Osteoblast (primary cell): ENCODE measurements at regions not wholly inside any gene's neighbourhood (a gene's known extent, or its start where the extent isn't known, plus 50 kb on each side); places are given as distances from the start of the nearest gene placed in this dataset.

Experiments
- DNase-seq: peaks from one replicate; pipeline ENCODE4 v3.0.0; 2011; ENCODE audit warnings: low spot score, mixed read lengths; ENCODE audit not compliant: insufficient read length; ENCODE audit errors: missing footprints
- H2AFZ ChIP-seq: 2 replicates; pipeline ENCODE4 v1.6.0; 2011; ENCODE audit warnings: mild to moderate bottlenecking, low read length
- H3K27ac ChIP-seq: 2 replicates; pipeline ENCODE4 v1.5.1; 2011; ENCODE audit warnings: mild to moderate bottlenecking, low read depth, low read length, moderate library complexity
- H3K27me3 ChIP-seq: 2 replicates; pipeline ENCODE4 v1.6.0; 2012; ENCODE audit warnings: mild to moderate bottlenecking, control low read depth, inconsistent platforms, low read length, moderate library complexity; ENCODE audit not compliant: insufficient read depth
- H3K36me3 ChIP-seq: 2 replicates; pipeline ENCODE4 v1.5.1; 2011; ENCODE audit warnings: mild to moderate bottlenecking, low read length, control low read depth, moderate library complexity; ENCODE audit not compliant: insufficient read depth
- H3K4me1 ChIP-seq: 2 replicates; pipeline ENCODE4 v1.5.1; 2011; ENCODE audit warnings: mild to moderate bottlenecking, low read length, control low read depth, moderate library complexity; ENCODE audit not compliant: insufficient read depth
- H3K4me2 ChIP-seq: 2 replicates; pipeline ENCODE4 v1.6.0; 2011; ENCODE audit warnings: mild to moderate bottlenecking, low read length; ENCODE audit not compliant: insufficient read depth
- H3K4me3 ChIP-seq: fragments of 200-600 bp; sonication (generic); 3 replicates; pipeline ENCODE4 v1.5.1; 2012; ENCODE audit warnings: mild to moderate bottlenecking, low read length, inconsistent platforms; ENCODE audit not compliant: insufficient read depth
- H3K79me2 ChIP-seq: 2 replicates; pipeline ENCODE4 v1.6.0; 2012; ENCODE audit warnings: mild to moderate bottlenecking, low read length, control low read depth, inconsistent platforms; ENCODE audit not compliant: insufficient read depth
- H3K9me3 ChIP-seq: 2 replicates; pipeline ENCODE4 v1.5.1; 2011; ENCODE audit warnings: low read depth, low read length, control low read depth
- H4K20me1 ChIP-seq: 2 replicates; pipeline ENCODE4 v1.6.0; 2012; ENCODE audit warnings: mild to moderate bottlenecking, low read length, control low read depth; ENCODE audit not compliant: insufficient read depth
- TF ChIP-seq, protein P1 (sequence below): IDR thresholded peaks from 2 replicates; pipeline ENCODE4 v1.5.1; 2011; ENCODE audit warnings: mild to moderate bottlenecking, low read depth, low read length, moderate library complexity; ENCODE audit errors: extremely low read depth

DNA sequence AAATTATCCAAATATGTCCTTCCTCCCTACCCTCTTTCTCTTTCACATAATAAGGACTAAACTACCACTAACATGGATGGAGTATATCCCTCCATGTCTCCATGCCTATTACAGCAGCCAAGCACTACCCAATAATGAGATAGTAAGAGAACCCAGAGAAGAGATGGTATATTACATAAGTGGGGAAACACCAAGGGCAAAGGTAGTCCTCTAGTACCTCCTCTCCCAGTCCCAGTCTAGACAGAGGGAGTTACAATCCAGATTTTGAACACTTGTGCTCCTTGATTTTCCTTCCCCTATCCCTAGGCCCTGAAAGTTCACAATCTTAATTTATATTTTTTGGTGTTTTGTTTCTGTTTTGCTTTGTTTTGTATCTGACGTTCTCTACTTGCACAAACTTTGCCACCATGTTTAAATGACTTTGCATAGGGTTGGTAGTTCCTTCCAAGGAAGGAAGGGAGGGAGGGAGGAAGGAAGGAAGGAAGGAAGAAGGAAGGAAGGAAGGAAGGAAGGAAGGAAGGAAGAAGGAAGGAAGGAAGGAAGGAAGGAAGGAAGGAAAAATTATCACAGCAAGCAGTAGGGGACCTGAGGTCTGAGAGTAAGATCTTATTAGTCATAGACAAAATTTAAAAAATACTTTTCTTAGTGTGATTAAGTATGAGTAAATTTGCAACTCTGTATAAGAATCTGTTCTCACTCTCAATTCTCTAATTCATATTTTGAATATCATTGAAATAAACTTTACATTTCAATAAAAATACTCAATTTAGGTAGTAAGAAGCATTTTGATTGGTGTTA, 521.9 kb downstream of the PTPRC start:
- no peak overlapping the region for H3K4me3 ChIP-seq
- no peaks in the 10 kb centered on the region for H3K36me3 ChIP-seq
- no peaks in the 10 kb centered on the region for H3K9me3 ChIP-seq
- TF ChIP-seq, protein P1, sequence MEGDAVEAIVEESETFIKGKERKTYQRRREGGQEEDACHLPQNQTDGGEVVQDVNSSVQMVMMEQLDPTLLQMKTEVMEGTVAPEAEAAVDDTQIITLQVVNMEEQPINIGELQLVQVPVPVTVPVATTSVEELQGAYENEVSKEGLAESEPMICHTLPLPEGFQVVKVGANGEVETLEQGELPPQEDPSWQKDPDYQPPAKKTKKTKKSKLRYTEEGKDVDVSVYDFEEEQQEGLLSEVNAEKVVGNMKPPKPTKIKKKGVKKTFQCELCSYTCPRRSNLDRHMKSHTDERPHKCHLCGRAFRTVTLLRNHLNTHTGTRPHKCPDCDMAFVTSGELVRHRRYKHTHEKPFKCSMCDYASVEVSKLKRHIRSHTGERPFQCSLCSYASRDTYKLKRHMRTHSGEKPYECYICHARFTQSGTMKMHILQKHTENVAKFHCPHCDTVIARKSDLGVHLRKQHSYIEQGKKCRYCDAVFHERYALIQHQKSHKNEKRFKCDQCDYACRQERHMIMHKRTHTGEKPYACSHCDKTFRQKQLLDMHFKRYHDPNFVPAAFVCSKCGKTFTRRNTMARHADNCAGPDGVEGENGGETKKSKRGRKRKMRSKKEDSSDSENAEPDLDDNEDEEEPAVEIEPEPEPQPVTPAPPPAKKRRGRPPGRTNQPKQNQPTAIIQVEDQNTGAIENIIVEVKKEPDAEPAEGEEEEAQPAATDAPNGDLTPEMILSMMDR = no peak
- no peaks in the 10 kb centered on the region for H4K20me1 ChIP-seq
- no peak overlapping the region for H2AFZ ChIP-seq
- H3K79me2 ChIP-seq = no peaks in the 10 kb centered on the region
- H3K4me1 ChIP-seq = no peaks in the 10 kb centered on the region
- no peak overlapping the region for H3K27ac ChIP-seq
- DNase-seq = no peak
- no peaks in the 10 kb centered on the region for H3K27me3 ChIP-seq
- no peak overlapping the region for H3K4me2 ChIP-seq

DNA sequence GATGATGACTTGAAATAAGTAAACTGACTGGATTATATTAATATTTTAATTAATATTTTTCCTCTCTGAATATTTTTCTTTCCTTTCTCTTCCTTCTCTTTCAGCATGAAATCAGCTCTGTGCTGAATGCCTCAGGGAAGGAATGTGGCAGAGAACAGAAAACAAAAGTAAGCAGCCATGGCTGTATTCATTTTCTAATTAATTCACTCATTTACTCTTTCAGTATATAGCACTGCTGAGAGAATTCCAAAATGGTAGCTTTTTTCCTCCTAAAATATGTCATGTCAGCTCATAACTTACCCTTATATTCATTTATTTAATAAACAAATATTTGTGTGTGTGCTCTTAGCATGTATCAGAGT, 522.5 kb downstream of the PTPRC start:
- no peaks in the 10 kb centered on the region for H3K9me3 ChIP-seq

DNA sequence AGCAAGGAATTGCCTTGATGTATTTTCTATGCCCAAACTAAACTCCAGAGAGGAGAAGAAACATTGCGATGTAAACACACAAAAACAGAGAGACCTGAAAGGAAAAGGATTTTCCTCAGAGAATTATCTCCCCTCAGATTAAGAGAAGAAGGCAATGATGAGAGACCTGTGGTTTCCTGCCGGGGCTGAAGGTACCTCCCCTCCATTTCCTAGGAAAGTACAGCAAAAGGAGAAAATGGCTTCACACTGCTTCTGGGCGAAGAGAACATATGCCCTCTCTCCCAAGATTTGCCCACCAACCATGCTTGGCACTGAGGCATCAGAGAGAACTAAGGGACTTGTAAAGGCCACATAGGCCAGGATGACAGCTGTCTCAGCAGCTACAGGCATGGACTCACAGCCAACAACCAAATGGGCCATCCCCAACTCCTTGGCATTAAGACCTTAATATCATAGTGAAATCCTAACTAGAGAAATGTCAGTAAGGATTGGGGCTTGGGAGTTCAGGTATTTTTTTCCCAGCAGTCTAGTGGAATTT, 523.0 kb downstream of the PTPRC start:
- no peaks in the 10 kb centered on the region for H3K79me2 ChIP-seq
- TF ChIP-seq, protein P1 = no peak
- no peak overlapping the region for H3K27ac ChIP-seq
- H3K4me2 ChIP-seq = no peak overlapping the region
- H4K20me1 ChIP-seq = no peaks in the 10 kb centered on the region
- H3K4me3 ChIP-seq = no peak overlapping the region
- no peaks in the 10 kb centered on the region for H3K9me3 ChIP-seq
- no peaks in the 10 kb centered on the region for H3K36me3 ChIP-seq
- peak overlapping the region; percentile 0 for H2AFZ ChIP-seq
- no peak for DNase-seq
- H3K4me1 ChIP-seq = no peaks in the 10 kb centered on the region
- no peaks in the 10 kb centered on the region for H3K27me3 ChIP-seq

More for the DNA sequence above, 522.5 kb downstream of the PTPRC start:
- Histone ChIP-seq H3K36me3 (no peaks in the 10 kb centered on the region), H3K4me3 (no peak overlapping the region), H3K79me2 (no peaks in the 10 kb centered on the region), H3K27ac (no peak overlapping the region), H3K4me1 (no peaks in the 10 kb centered on the region), H2AFZ (peak overlapping the region; percentile 0), H3K27me3 (no peaks in the 10 kb centered on the region), H4K20me1 (no peaks in the 10 kb centered on the region), H3K4me2 (no peak overlapping the region)
- DNase-seq = no peak
- TF ChIP-seq, protein P1 = no peak

DNA sequence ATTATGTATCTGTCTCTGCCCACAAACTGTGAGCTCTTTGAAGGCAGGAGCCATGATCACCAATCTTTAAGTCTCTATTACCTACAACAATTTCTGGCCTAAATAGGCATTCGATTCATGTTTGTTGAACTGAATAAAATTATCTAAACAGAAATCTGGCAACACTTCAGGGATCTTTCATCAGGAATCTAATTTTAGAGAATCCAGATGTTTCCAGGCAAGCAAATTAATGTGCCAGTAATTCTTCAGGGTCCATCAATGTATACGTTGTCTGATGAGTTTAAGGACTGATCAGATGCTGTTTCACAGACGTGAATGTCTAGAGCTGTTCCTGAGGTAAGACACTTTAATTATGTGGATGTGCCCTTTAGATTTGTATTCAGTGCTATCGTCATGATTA, 524.4 kb downstream of the PTPRC start:
- no peaks in the 10 kb centered on the region for H3K9me3 ChIP-seq
- H3K4me3 ChIP-seq = no peak overlapping the region
- DNase-seq = no peak
- no peaks in the 10 kb centered on the region for H3K4me1 ChIP-seq
- H3K79me2 ChIP-seq = no peaks in the 10 kb centered on the region
- no peak overlapping the region for H3K4me2 ChIP-seq
- H2AFZ ChIP-seq = no peak overlapping the region
- H3K27ac ChIP-seq = no peak overlapping the region
- TF ChIP-seq, protein P1 = no peak
- H4K20me1 ChIP-seq = no peaks in the 10 kb centered on the region
- H3K36me3 ChIP-seq = no peaks in the 10 kb centered on the region
- H3K27me3 ChIP-seq = no peaks in the 10 kb centered on the region
